GM12891 (cell line): ENCODE measurements at regions not wholly inside any gene's neighbourhood (a gene's known extent, or its start where the extent isn't known, plus 50 kb on each side); places are given as distances from the start of the nearest gene placed in this dataset.
"Not testable (repeated sequence)": the region's sequence is repeated elsewhere in the genome, so short reads cannot be mapped to it uniquely, and the experiment has no call there.

ENCODE experiments used
- DNase-seq: peaks from one replicate; pipeline ENCODE4 v3.0.0; 2011; ENCODE audit warnings: low spot score; ENCODE audit not compliant: insufficient read length
- FAIRE-seq: peaks from 2 replicates; lab custom pipeline; 2011; peaks lifted over from hg19 to GRCh38; lab: Jason Lieb, UNC
- PAX5 ChIP-seq: IDR thresholded peaks from 2 replicates; pipeline ENCODE4 v1.6.1; 2011; ENCODE audit warnings: low read length, moderate library complexity, mild to moderate bottlenecking; ENCODE audit not compliant: insufficient read depth, severe bottlenecking
- POLR2A ChIP-seq: IDR thresholded peaks from 2 replicates; pipeline ENCODE4 v1.6.1; 2011; ENCODE audit warnings: low read depth, low read length, control low read depth
- POLR2AphosphoS5 ChIP-seq: IDR thresholded peaks from 2 replicates; pipeline ENCODE4 v1.6.1; 2011; ENCODE audit warnings: low read depth, low read length, control low read depth
- POU2F2 ChIP-seq: IDR thresholded peaks from 2 replicates; pipeline ENCODE4 v1.6.1; 2011; ENCODE audit warnings: low read depth, mild to moderate bottlenecking, control low read depth, low read length, moderate library complexity
- SPI1 ChIP-seq: IDR thresholded peaks from 2 replicates; pipeline ENCODE4 v1.6.1; 2011; ENCODE audit warnings: low read depth, low read length, control low read depth
- TAF1 ChIP-seq: IDR thresholded peaks from 2 replicates; pipeline ENCODE4 v1.6.1; 2011; ENCODE audit warnings: low read depth, low read length, control low read depth

DNA sequence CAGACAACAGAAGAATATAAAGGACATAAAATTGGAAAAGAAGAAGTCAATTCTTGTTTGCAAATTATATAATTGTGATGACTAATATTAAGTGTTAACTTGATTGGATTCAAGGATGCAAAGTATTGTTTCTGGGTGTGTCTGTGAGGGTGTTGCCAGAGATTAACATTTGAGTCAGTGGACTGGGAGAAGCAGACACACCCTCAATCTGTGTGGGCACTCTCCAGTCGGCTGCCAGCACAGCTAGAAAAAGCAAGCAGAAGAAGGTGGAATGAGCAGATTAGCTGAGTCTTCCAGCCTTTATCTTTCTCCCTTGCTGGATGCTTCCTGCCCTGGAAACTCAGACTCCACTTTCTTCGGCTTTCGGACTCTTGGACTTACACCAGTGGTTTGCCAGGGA lies 51.7 kb downstream of the UBE2NL start:
- DNase-seq (no peak), FAIRE-seq (no peak)

DNA sequence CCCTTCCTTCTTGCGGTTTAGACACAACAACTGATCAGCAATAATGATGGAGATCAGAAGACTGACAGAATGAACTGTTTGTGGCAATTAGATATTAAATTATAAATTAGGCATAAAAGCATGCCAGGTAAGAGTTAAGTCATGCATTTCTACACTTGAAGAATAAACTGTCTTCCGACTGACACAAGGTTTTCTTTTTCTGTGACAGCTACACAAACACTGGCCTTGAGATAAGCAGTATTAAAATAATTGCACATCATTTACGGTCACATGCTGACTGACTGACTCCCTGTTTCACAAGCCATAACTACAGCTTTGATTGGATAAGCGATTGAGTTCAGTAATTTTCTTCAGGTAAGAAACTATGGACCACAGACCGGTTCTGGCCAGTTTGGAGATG lies 56.2 kb downstream of the UBE2NL start:
- FAIRE-seq (no peak), DNase-seq (no peak)
- no peak for TF ChIP-seq POLR2A
- TF ChIP-seq TAF1 = no peak
- TF ChIP-seq PAX5 = no peak
- TF ChIP-seq POLR2AphosphoS5 = no peak
- no peak for TF ChIP-seq SPI1
- TF ChIP-seq POU2F2 = no peak

More for the DNA sequence above, 51.7 kb downstream of the UBE2NL start:
- TF ChIP-seq POU2F2 (no peak), TAF1 (no peak), SPI1 (no peak), PAX5 (no peak), POLR2A (no peak), POLR2AphosphoS5 (no peak)

DNA sequence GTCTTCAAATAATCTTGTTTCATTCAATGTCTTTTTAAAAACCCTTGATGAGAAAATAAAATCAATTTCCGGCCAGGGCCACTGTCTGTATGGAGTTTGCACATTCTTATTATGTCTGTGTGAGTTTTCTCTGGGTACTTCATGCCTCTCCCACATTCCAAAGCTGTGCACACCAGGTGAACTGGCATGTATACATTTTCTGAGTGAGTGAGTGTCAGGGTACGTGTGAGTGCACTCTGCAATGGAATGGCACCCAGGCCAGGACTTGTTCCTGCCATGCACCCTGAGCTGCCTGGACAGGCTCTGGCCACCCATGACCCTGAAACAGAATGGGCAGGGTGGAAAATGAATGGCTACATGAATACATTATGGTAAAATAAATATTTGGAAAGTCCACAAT lies 61.3 kb downstream of the UBE2NL start:
- FAIRE-seq (no peak), DNase-seq (no peak)
- TF ChIP-seq PAX5 (no peak), POLR2AphosphoS5 (no peak), TAF1 (no peak), SPI1 (no peak), POLR2A (no peak), POU2F2 (no peak)

DNA sequence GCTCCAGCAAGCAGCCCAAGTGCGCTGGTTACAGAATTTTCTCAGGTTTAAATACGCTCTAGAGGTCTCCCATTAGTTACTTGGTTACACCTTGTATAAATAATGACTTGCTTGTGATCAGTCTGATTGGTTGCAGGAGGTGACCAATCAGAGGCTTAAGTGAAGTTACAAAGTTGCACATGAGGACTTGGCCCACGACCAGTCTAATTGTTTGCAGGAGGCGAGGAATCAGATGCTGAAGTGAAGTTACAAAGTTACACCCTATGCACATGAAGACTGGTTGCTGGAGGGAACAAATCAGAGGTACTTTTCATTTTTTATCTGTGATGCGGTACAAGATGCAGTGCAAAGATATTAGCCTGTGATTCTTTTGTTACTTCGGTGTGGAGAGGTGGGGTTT lies 80.7 kb downstream of the UBE2NL start:
- FAIRE-seq = no peak
- TF ChIP-seq TAF1 = no peak
- no peak for TF ChIP-seq POU2F2
- TF ChIP-seq SPI1 = no peak
- no peak for TF ChIP-seq POLR2A
- TF ChIP-seq PAX5 = no peak
- TF ChIP-seq POLR2AphosphoS5 = no peak
- no peak for DNase-seq

DNA sequence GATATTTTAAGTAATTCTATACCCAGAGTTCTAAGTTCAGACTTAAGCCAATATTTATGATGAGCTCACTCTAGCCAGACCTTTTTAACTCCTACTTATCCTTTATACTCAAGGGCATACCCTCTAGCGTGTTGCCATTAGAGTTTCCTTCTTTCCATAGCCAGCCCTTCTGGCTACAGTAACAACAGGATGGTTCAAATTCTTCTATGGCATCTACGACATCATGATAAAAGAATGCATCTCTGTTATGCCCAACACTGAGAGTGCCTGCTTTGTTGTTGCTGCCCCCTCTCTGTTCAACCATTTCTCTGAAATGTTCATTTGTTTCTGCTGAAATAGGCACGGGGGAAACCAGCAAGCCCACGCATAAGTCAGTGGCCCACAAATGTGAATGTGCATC lies 104.5 kb downstream of the UBE2NL start:
- TF ChIP-seq POLR2AphosphoS5 (no peak), SPI1 (no peak), POU2F2 (no peak), POLR2A (no peak), TAF1 (no peak), PAX5 (no peak)
- no peak for FAIRE-seq

DNA sequence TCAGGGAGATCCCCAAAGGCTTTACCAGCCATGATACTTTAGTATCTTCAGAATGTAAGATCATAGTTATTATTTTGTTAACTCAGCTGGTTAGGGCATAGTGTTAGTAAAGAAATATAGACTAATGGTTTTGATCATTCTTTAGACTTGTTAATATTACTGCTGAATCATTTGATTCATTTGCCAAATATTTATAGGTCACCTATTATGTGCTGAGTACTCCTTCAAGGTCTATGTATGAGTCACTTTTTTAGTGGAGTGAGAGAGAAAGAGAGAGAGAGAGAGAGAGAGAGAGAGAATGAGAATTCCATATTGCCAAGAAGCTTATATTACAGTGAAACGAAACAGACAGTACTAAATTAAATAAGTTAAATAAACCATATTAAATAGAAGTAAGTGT lies 110.3 kb downstream of the UBE2NL start:
- FAIRE-seq = no peak
- no peak for TF ChIP-seq PAX5
- TF ChIP-seq POLR2A = no peak
- TF ChIP-seq POLR2AphosphoS5 = no peak
- no peak for TF ChIP-seq SPI1
- no peak for TF ChIP-seq POU2F2
- no peak for TF ChIP-seq TAF1
- DNase-seq = no peak

More for the DNA sequence above, 104.5 kb downstream of the UBE2NL start:
- no peak for DNase-seq

DNA sequence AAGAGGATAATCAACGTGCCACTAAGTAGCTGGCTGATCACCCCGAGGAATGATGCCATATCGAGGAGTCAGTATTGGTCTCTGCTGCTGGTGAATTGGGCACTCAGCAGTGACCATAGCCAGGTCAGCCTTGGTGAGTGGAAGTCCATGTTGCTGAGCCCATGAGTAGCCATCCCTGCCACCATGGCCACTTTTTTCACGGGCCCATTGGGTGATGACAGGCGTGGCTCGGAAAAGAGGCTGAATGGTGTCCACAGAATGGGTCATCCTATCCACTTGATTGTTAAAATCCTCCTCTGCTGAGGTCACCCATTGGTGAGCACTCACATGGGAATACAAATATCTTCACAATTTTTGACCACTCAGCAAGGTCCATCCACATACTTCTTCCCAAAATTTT lies 114.4 kb downstream of the UBE2NL start:
- TF ChIP-seq POLR2AphosphoS5 = no peak
- no peak for TF ChIP-seq PAX5
- TF ChIP-seq TAF1 = no peak
- TF ChIP-seq POLR2A = no peak
- no peak for TF ChIP-seq POU2F2
- no peak for TF ChIP-seq SPI1
- no peak for DNase-seq
- no peak for FAIRE-seq

DNA sequence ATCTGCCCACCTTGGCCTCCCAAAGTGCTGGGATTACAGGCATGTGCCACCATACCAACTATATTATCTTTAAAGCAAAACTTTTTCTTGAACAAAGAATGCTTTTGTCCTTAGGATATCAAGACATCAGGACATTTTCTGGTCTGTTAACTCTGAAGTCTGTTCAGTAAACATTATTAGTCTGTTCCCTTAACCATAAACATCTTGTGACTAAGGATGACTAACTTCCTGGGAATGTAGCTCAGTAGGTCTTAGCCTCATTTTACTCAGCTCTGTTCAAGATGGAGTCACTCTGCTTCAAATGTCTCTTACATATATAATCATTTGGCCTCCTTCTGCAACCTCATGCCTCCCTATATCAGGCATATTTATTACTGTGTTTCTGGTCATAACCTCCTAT lies 122.9 kb downstream of the UBE2NL start:
- no peak for FAIRE-seq
- no peak for TF ChIP-seq SPI1
- no peak for TF ChIP-seq PAX5
- TF ChIP-seq POU2F2 = no peak
- no peak for TF ChIP-seq POLR2AphosphoS5
- TF ChIP-seq TAF1 = no peak
- no peak for TF ChIP-seq POLR2A

DNA sequence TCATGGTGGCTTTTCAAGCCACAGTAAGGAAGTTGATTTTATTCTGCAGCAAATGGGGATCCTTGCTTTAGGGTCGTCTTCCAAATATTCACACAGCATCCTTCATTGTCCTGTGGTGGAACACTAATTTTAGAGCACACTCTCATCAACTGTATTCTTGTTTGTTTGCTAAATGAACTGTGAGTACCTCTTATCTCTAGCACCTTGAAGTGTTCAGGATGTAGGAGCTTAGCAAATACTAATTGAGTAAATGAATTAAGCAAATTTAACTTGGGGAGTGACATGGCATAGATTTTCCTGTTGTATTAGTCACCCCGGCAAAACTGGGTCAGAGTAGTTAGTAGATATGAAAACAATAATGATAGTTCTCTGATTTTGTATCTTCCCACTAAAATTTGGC lies 156.9 kb downstream of the UBE2NL start:
- TF ChIP-seq TAF1 = no peak
- TF ChIP-seq PAX5 = no peak
- no peak for FAIRE-seq

More for the DNA sequence above, 122.9 kb downstream of the UBE2NL start:
- DNase-seq = no peak

DNA sequence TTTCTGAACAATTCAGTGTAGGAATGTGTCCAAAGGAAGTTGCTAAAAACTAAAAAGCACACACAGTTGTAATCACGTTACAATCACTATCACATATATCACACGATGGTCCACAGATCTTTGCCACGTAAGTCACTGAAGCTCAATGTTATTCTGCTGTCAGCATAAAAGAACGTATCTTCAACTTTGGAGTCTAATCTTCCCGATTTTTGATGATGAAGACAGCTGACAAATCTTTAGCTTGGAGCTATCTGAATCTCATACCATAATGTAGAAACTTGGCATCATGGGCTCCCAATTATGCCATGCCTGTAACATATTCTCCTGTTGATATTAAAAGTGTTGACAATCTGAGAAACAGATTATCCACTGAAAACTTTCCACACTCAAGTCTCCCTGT lies 158.4 kb downstream of the UBE2NL start:
- DNase-seq = no peak
- FAIRE-seq = no peak
- no peak for TF ChIP-seq POLR2A
- TF ChIP-seq POU2F2 = no peak
- TF ChIP-seq SPI1 = no peak
- no peak for TF ChIP-seq PAX5
- TF ChIP-seq TAF1 = no peak
- TF ChIP-seq POLR2AphosphoS5 = no peak

More for the DNA sequence above, 156.9 kb downstream of the UBE2NL start:
- no peak for DNase-seq

DNA sequence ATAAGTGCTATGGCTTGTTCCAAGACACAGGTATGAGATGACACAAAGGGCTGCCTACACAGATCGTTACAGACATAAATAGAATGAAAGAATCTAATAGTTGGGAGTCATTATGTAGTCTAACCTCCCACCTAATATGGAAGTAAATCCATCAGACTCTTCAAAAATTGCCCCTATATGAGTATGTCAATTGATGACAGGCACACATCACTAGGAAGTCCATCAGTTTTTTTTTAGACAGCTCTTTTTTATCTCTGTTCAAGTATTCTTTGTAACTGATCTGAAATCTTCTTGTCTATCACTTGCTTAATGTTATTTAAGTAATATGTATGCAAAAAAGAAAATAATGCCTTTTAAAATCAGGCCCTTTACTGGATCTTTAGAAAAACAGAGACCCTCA lies 191.6 kb downstream of the UBE2NL start:
- FAIRE-seq (no peak), DNase-seq (no peak)
- TF ChIP-seq TAF1 = no peak
- TF ChIP-seq POLR2AphosphoS5 = no peak
- no peak for TF ChIP-seq SPI1
- no peak for TF ChIP-seq POU2F2
- TF ChIP-seq POLR2A = no peak
- no peak for TF ChIP-seq PAX5

DNA sequence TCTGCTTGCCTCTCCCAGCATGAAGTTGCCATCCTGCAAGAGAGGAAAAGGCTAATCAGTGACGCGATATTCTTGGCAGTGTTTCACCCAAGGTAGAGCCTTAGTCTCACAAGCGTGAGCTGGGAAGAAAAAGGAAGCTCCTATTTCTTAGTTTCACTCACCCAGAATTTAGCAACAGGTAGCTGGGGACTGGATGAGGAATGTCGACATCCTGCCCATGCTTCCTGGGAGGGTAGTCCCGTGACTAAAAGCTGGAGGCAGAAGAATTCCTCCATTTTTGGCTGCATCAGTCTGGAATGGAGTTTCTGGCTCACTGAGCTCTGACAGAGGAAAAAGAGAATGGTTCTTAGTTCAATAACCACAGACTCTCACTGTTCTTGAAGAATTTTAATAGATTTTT lies 198.4 kb downstream of the UBE2NL start:
- FAIRE-seq, DNase-seq: not testable (repeated sequence)

DNA sequence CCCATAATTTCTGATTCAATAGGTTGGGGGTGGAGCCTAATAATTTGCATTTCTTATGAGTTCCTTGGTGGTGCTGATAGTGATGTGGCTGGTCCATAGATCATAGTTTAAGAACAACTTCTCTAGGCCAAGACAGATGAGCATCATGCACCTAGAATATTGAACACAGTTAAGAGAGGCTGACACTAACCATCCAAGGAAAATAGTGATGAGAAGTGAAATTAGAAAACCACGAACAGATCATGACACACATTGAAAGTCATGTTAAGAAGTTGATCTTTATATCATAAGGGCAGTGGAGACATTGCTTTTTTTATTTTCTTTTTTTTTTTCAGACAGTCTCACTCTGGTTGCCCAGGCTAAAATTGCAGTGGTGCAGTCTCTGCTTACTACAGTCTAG lies 205.8 kb downstream of the UBE2NL start:
- not testable (repeated sequence) for FAIRE-seq, DNase-seq

DNA sequence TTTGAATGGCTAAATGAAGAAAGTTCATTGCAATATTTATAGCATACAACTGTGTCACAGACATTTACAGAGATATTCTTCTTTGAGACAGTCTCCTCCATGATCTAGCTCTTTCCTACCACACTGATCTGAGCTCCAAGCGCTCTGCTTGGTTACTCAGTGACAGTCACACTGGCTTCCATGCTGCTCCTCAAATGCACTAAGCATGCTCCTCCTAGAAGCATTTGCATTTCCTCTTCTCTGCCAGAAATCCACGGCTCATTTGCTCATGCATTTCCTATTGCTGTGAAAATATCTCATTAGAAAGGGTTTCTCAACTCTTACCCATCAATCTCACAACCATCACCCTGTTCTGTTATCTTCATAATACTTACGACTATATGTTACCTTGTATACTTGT lies 208.2 kb downstream of the UBE2NL start:
- not testable (repeated sequence) for FAIRE-seq, DNase-seq

DNA sequence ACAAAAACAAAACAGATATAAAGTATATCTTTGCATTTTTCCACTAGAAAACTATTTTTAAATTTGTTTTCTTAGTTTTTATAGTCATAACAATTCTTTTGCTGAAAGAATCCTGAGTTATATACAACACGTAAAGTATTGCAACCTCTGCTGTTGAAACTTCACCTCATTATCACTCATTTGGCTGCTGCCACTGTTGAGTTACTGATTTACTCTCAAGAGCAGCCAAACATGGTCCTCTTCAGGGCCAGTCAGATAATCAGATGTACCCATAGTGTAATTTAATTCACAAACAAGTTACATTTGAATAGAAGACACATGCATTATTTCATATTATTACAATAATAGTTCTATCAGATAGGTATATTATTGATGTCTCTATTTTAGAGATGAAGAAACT lies 235.6 kb downstream of the UBE2NL start:
- FAIRE-seq, DNase-seq: not testable (repeated sequence)
